ENCODE measurements at regions not wholly inside any gene's neighbourhood (a gene's known extent, or its start where the extent isn't known, plus 50 kb on each side); places are given as distances from the start of the nearest gene placed in this dataset.
"Not testable (repeated sequence)": the region's sequence is repeated elsewhere in the genome, so short reads cannot be mapped to it uniquely, and the experiment has no call there.

GRCh38 chr10:26628395-26628794 is 69.1 kb upstream of the PDSS1 start:
- H3K9ac ChIP-seq (ENCODE audit: control insufficient read depth, extremely low read depth, insufficient read depth, low read length) = no peak overlapping the region
- H3K4me3 ChIP-seq (ENCODE audit: control insufficient read depth in 2 of 3, extremely low read depth in 1 of 3, insufficient read depth in 2 of 3, low read depth in 1 of 3, low read length in 3 of 3) = no peak overlapping the region
- no peaks in the 10 kb centered on the region for H3K27me3 ChIP-seq (ENCODE audit: control insufficient read depth, extremely low read depth, insufficient read depth, low read length)
- H2AFZ ChIP-seq (ENCODE audit: control insufficient read depth, low read length) = no peak overlapping the region
- no peaks in the 10 kb centered on the region for H3K79me2 ChIP-seq (ENCODE audit: control insufficient read depth, insufficient read depth, low read length)
- H4K20me1 ChIP-seq (ENCODE audit: control insufficient read depth, extremely low read depth, insufficient read depth, low read length) = no peaks in the 10 kb centered on the region
- no peaks in the 10 kb centered on the region for H3K36me3 ChIP-seq (ENCODE audit: control insufficient read depth in 2 of 2, extremely low read depth in 1 of 2, insufficient read depth in 2 of 2, low read length in 2 of 2)
- H3K9me3 ChIP-seq (ENCODE audit: control insufficient read depth, low read depth, low read length) = no peaks in the 10 kb centered on the region
- no peaks in the 10 kb centered on the region for H3K9me1 ChIP-seq (ENCODE audit: control insufficient read depth, extremely low read depth, insufficient read depth, low read length)
- no peak for TF ChIP-seq EZH2 (IDR thresholded peaks at IDR 0.05; ENCODE audit: low read length)
- no peak for TF ChIP-seq CTCF (optimal IDR thresholded peaks at IDR 0.05 in 1 of 3, IDR thresholded peaks at IDR 0.05 in 1 of 3, conservative IDR thresholded peaks at IDR 0.05 in 1 of 3; ENCODE audit: extremely low read depth in 1 of 3, insufficient read depth in 2 of 3, low read length in 3 of 3)
- no peak overlapping the region for H3K4me2 ChIP-seq (ENCODE audit: control insufficient read depth, extremely low read depth, insufficient read depth, low read depth, low read length)
- FAIRE-seq (no peak), DNase-seq (ENCODE audit: low read depth, low spot score) (no peak)
- dilution Hi-C loops (cut with MboI; ENCODE audit: extremely low pct_ligation_motif_present, low sequenced_read_pairs) = no loop called here
- H3K27ac ChIP-seq (ENCODE audit: control insufficient read depth, insufficient read depth, low read length) = no peak overlapping the region
- no peaks in the 10 kb centered on the region for H3K4me1 ChIP-seq (ENCODE audit: control insufficient read depth, extremely low read depth, insufficient read depth, low read length)

GRCh38 chr10:26632171-26632570 is 65.3 kb upstream of the PDSS1 start:
- H3K4me1 ChIP-seq (ENCODE audit: control insufficient read depth, extremely low read depth, insufficient read depth, low read length); H3K36me3 ChIP-seq (ENCODE audit: control insufficient read depth in 2 of 2, extremely low read depth in 1 of 2, insufficient read depth in 2 of 2, low read length in 2 of 2); H3K4me3 ChIP-seq (ENCODE audit: control insufficient read depth in 2 of 3, extremely low read depth in 1 of 3, insufficient read depth in 2 of 3, low read depth in 1 of 3, low read length in 3 of 3); H3K9ac ChIP-seq (ENCODE audit: control insufficient read depth, extremely low read depth, insufficient read depth, low read length); H4K20me1 ChIP-seq (ENCODE audit: control insufficient read depth, extremely low read depth, insufficient read depth, low read length); H2AFZ ChIP-seq (ENCODE audit: control insufficient read depth, low read length); FAIRE-seq; H3K9me3 ChIP-seq (ENCODE audit: control insufficient read depth, low read depth, low read length); H3K27me3 ChIP-seq (ENCODE audit: control insufficient read depth, extremely low read depth, insufficient read depth, low read length); H3K79me2 ChIP-seq (ENCODE audit: control insufficient read depth, insufficient read depth, low read length); H3K27ac ChIP-seq (ENCODE audit: control insufficient read depth, insufficient read depth, low read length); H3K4me2 ChIP-seq (ENCODE audit: control insufficient read depth, extremely low read depth, insufficient read depth, low read depth, low read length); dilution Hi-C loops (cut with MboI; ENCODE audit: extremely low pct_ligation_motif_present, low sequenced_read_pairs); DNase-seq (ENCODE audit: low read depth, low spot score); H3K9me1 ChIP-seq (ENCODE audit: control insufficient read depth, extremely low read depth, insufficient read depth, low read length): not testable (repeated sequence)

- H4K20me1 ChIP-seq (ENCODE audit: control insufficient read depth, extremely low read depth, insufficient read depth, low read length); H3K9me3 ChIP-seq (ENCODE audit: control insufficient read depth, low read depth, low read length); dilution Hi-C loops (cut with MboI; ENCODE audit: extremely low pct_ligation_motif_present, low sequenced_read_pairs); H3K36me3 ChIP-seq (ENCODE audit: control insufficient read depth in 2 of 2, extremely low read depth in 1 of 2, insufficient read depth in 2 of 2, low read length in 2 of 2); H3K27me3 ChIP-seq (ENCODE audit: control insufficient read depth, extremely low read depth, insufficient read depth, low read length); H3K9me1 ChIP-seq (ENCODE audit: control insufficient read depth, extremely low read depth, insufficient read depth, low read length); H3K4me1 ChIP-seq (ENCODE audit: control insufficient read depth, extremely low read depth, insufficient read depth, low read length); DNase-seq (ENCODE audit: low read depth, low spot score); H3K4me3 ChIP-seq (ENCODE audit: control insufficient read depth in 2 of 3, extremely low read depth in 1 of 3, insufficient read depth in 2 of 3, low read depth in 1 of 3, low read length in 3 of 3); H3K27ac ChIP-seq (ENCODE audit: control insufficient read depth, insufficient read depth, low read length); H3K79me2 ChIP-seq (ENCODE audit: control insufficient read depth, insufficient read depth, low read length); H3K4me2 ChIP-seq (ENCODE audit: control insufficient read depth, extremely low read depth, insufficient read depth, low read depth, low read length); H2AFZ ChIP-seq (ENCODE audit: control insufficient read depth, low read length); H3K9ac ChIP-seq (ENCODE audit: control insufficient read depth, extremely low read depth, insufficient read depth, low read length); FAIRE-seq: not testable (repeated sequence)
Observed at GRCh38 chr10:26634111-26634510, 63.4 kb upstream of the PDSS1 start.

All from keratinocyte (primary cell).